HepG2 (cell line): ENCODE measurements at regions not wholly inside any gene's neighbourhood (a gene's known extent, or its start where the extent isn't known, plus 50 kb on each side); places are given as distances from the start of the nearest gene placed in this dataset.

ENCODE experiments used
- ATAC-seq: fragments of 200-7000 bp; cut with Tn5 transposase; 3 replicates; pipeline ENCODE4 v1.9.1; 2020; ENCODE audit warnings: mild to moderate bottlenecking, moderate library complexity
- BruUV-seq: library from RNA; stranded (reverse); fragments of 400-500 nt; replicated peaks from 2 replicates; lab custom pipeline; 2021; lab: Mats Ljungman, UMichigan
- CTCF ChIA-PET: fragments of 300-600 bp; formaldehyde crosslinking; extraction: SDS; loops from one replicate; lab custom pipeline; 2021; ENCODE audit warnings: low total read pairs, inconsistent platforms, low intra/inter-chr PET ratio; lab: Yijun Ruan, JAX
- POLR2A ChIA-PET: fragments of 350-600 bp; sonication (Branson Sonifier 250); formaldehyde crosslinking; loops from one replicate; lab custom pipeline; 2020; ENCODE audit warnings: antibody characterized with exemption, inconsistent platforms; lab: Yijun Ruan, JAX
- DNase-seq: peaks from one replicate; pipeline ENCODE4 v3.0.0-alpha.2; 2015; ENCODE audit warnings: low spot score
- FAIRE-seq: peaks from 3 replicates; lab custom pipeline; 2011; peaks lifted over from hg19 to GRCh38; lab: Jason Lieb, UNC
- H2AFZ ChIP-seq: one replicate; pipeline ENCODE4 v1.6.1; 2011; ENCODE audit warnings: low read length, inconsistent platforms
- H3K27ac ChIP-seq: fragments of 300-600 bp; 3 replicates; pipeline ENCODE4 v1.8.0; 2011; ENCODE audit warnings: mixed run types, mild to moderate bottlenecking, mixed read lengths, low read length, inconsistent platforms; ENCODE audit not compliant: insufficient read depth; ENCODE audit errors: extremely low read length
- H3K27me3 ChIP-seq, 2 experiments: fragments of 200-600 bp in 1 of 2; 2 replicates in 1 of 2; 3 replicates in 1 of 2; pipeline versions ENCODE4 v1.6.0 to v1.8.0; 2011; ENCODE audit warnings: low read length in 2 of 2, mild to moderate bottlenecking in 2 of 2, moderate library complexity in 2 of 2, inconsistent platforms in 1 of 2; ENCODE audit not compliant: insufficient read depth in 2 of 2, control insufficient read depth in 1 of 2
- H3K36me3 ChIP-seq, 2 experiments: fragments of 200-600 bp in 1 of 2; replicated peaks in 1 of 2; 2 replicates in 1 of 2; 3 replicates in 1 of 2; pipeline versions ENCODE4 v1.5.1 to v1.8.0; 2011; ENCODE audit warnings: low read length in 2 of 2, inconsistent platforms in 1 of 2; ENCODE audit not compliant: insufficient read depth in 2 of 2, control insufficient read depth in 1 of 2
- H3K4me1 ChIP-seq: 2 replicates; pipeline ENCODE4 v1.5.1; 2012; ENCODE audit warnings: low read length, inconsistent platforms; ENCODE audit not compliant: insufficient read depth
- H3K4me2 ChIP-seq: 2 replicates; pipeline ENCODE4 v1.6.0; 2011; ENCODE audit warnings: low read depth, low read length, inconsistent platforms
- H3K4me3 ChIP-seq, 3 experiments: fragments of 200-600 bp in 1 of 3; sonication (generic), shearing (Covaris generic) in 1 of 3; replicated peaks in 1 of 3; 2 replicates each; pipeline ENCODE4 v1.5.1; 2011 to 2016; ENCODE audit warnings: low read length in 3 of 3, inconsistent platforms in 2 of 3, low read depth in 2 of 3, mild to moderate bottlenecking in 2 of 3, control low read depth in 1 of 3, mixed read lengths in 1 of 3; ENCODE audit not compliant: insufficient read depth in 1 of 3
- H3K79me2 ChIP-seq: one replicate; pipeline ENCODE4 v1.6.1; 2011; ENCODE audit warnings: low read length, inconsistent platforms; ENCODE audit not compliant: insufficient read depth
- H3K9ac ChIP-seq: 2 replicates; pipeline ENCODE4 v1.6.0; 2011; ENCODE audit warnings: mild to moderate bottlenecking, low read depth, low read length, inconsistent platforms; ENCODE audit not compliant: insufficient read depth
- H3K9me3 ChIP-seq: 2 replicates; pipeline ENCODE4 v1.5.1; 2012; ENCODE audit warnings: mild to moderate bottlenecking, low read length
- H4K20me1 ChIP-seq: 2 replicates; pipeline ENCODE4 v1.6.0; 2011; ENCODE audit warnings: inconsistent platforms, mild to moderate bottlenecking, low read length, moderate library complexity; ENCODE audit not compliant: insufficient read depth
- JARID2 ChIP-seq: sonication (generic); formaldehyde crosslinking; IDR thresholded peaks from 2 replicates; pipeline ENCODE4 v1.8.1; 2023; ENCODE audit warnings: missing genetic modification reagents, inconsistent platforms; ENCODE audit not compliant: insufficient replicate concordance
- MAFF ChIP-seq: IDR thresholded peaks from 2 replicates; pipeline ENCODE4 v1.6.1; 2011; ENCODE audit warnings: low read depth, low read length, improper control_type of control experiment
- MAFK ChIP-seq, 2 experiments: IDR thresholded peaks in 1 of 2; conservative IDR thresholded peaks in 1 of 2; 2 replicates each; pipeline ENCODE4 v1.6.1; 2011; ENCODE audit warnings: improper control_type of control experiment in 2 of 2, low read length in 2 of 2
- MED13 ChIP-seq: sonication (generic); formaldehyde crosslinking; IDR thresholded peaks from 2 replicates; pipeline ENCODE4 v1.5.0; 2020; ENCODE audit warnings: missing genetic modification reagents
- MTF2 ChIP-seq: sonication (generic); formaldehyde crosslinking; IDR thresholded peaks from 2 replicates; pipeline ENCODE4 v1.5.0; 2020; ENCODE audit warnings: missing genetic modification reagents, borderline replicate concordance
- MXD4 ChIP-seq: IDR thresholded peaks from 2 replicates; pipeline ENCODE4 v1.6.1; 2016; ENCODE audit warnings: mild to moderate bottlenecking, missing biosample characterization, missing genetic modification reagents
- WGBS: methylation state at CpG from one replicate; pipeline ENCODE4 v1.1.6; 2017; ENCODE audit warnings: low lambda C conversion rate; 5-methylcytosine and 5-hydroxymethylcytosine counted together
- in situ Hi-C: cut with HindIII; loops from 2 replicates; pipeline ENCODE4 v1.10.0; 2017; ENCODE audit warnings: low pct_unique_long_range_greater_than_20kb; ENCODE audit not compliant: extremely low pct_ligation_motif_present
- intact Hi-C: fragments of 100-400 bp; cut with micrococcal nuclease; formaldehyde crosslinking; loops from one replicate; pipeline ENCODE4 v1.10.0; 2022; ENCODE audit not compliant: unreplicated experiment
- TF ChIP-seq, protein P1 (sequence below): sonication (generic); formaldehyde crosslinking; IDR thresholded peaks from 2 replicates; pipeline ENCODE4 v1.4.0; 2020; ENCODE audit warnings: mild to moderate bottlenecking, missing genetic modification reagents

DNA sequence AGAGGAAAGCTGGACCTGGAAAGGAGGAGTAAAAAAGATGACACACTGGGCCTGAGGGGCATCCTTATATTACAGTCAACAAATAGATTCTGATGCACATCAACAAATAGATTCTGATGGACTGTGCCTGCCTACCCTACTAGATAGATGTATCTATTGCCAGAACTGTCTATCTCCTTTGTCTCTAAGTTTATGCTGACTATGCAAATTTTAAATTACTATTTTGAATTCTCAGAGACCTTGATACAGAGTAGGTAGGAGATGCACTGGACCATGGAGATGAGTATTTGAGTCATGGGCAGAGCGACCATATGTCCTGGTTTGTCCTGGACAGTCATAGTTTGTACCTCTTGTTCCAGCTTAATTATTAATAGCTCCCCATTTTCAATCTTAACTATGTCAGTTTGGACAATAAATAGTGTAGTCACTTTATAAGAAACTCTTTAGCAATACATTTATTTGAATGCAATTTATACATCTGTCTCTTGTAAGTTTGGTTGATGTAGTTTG lies 247.9 kb upstream of the PPP1R2C start:
- H3K4me3 ChIP-seq, result no peak overlapping the region
- CTCF ChIA-PET, result no interaction called here
- BruUV-seq, result no TSS peak
- intact Hi-C loops, result no loop called here
- no peak for FAIRE-seq
- no peaks in the 10 kb centered on the region for H3K4me1 ChIP-seq
- WGBS, result 0% methylated on average over 1 of the region's 1 CpG
- no peak overlapping the region for H3K4me2 ChIP-seq
- no peak overlapping the region for H2AFZ ChIP-seq
- no peak overlapping the region for H3K27ac ChIP-seq
- peaks cover 4% of the 10 kb centered on the region; the same call in 1 of the 2 replicates for H3K9me3 ChIP-seq
- POLR2A ChIA-PET, result no interaction called here
- peak; percentile 92 to 97 for TF ChIP-seq MAFK (conservative IDR thresholded peaks at IDR 0.05 in 1 of 2, IDR thresholded peaks at IDR 0.05 in 1 of 2; ENCODE audit: low read length in 2 of 2)
- TF ChIP-seq MAFF, result peak; percentile 96
- no peak for TF ChIP-seq MXD4 (CRISPR knock-in tag)
- TF ChIP-seq, all 625 proteins: peak for 2
- ATAC-seq, result no peak
- in situ Hi-C loops, result no loop called here
- H4K20me1 ChIP-seq, result no peaks in the 10 kb centered on the region
- no peaks in the 10 kb centered on the region for H3K79me2 ChIP-seq
- H3K27me3 ChIP-seq, result no peaks in the 10 kb centered on the region
- H3K9ac ChIP-seq, result no peak overlapping the region
- no peaks in the 10 kb centered on the region for H3K36me3 ChIP-seq
- DNase-seq, result no peak

DNA sequence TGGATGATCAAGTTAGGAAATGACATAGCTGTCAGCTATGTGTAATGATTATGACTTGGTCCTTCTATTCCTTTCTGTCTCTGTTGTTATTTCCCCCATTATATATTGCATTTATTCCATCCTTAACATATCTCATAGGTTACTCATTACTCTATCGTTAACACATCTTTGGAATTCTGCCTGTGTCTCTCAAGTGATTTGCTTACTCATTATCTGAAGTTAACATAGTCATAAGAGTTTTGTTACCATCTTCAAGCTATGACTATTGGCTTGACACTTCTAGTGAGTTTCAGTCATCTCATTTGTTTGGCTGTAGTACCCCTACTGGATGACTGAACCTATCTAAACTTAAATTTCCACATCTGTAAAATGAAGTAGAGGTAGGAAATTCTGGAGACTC lies 286.1 kb upstream of the PPP1R2C start:
- Histone ChIP-seq H3K9ac (no peak overlapping the region), H3K79me2 (no peaks in the 10 kb centered on the region), H2AFZ (no peak overlapping the region), H3K9me3 (no peaks in the 10 kb centered on the region), H3K27ac (no peak overlapping the region), H3K4me1 (no peaks in the 10 kb centered on the region), H3K36me3 (no peaks in the 10 kb centered on the region), H3K4me2 (no peak overlapping the region), H3K27me3 (no peaks in the 10 kb centered on the region), H4K20me1 (no peaks in the 10 kb centered on the region), H3K4me3 (no peak overlapping the region)
- CTCF ChIA-PET, result no interaction called here
- WGBS, result 5% methylated on average over 1 of the region's 1 CpG
- ATAC-seq (no peak), FAIRE-seq (no peak), DNase-seq (no peak)
- POLR2A ChIA-PET, result no interaction called here
- intact Hi-C loops (no loop called here), in situ Hi-C loops (no loop called here)
- BruUV-seq, result no TSS peak
- TF ChIP-seq MED13 (CRISPR knock-in tag) (no peak), MTF2 (CRISPR knock-in tag) (no peak), JARID2 (CRISPR knock-in tag) (no peak)
- TF ChIP-seq, protein P1, sequence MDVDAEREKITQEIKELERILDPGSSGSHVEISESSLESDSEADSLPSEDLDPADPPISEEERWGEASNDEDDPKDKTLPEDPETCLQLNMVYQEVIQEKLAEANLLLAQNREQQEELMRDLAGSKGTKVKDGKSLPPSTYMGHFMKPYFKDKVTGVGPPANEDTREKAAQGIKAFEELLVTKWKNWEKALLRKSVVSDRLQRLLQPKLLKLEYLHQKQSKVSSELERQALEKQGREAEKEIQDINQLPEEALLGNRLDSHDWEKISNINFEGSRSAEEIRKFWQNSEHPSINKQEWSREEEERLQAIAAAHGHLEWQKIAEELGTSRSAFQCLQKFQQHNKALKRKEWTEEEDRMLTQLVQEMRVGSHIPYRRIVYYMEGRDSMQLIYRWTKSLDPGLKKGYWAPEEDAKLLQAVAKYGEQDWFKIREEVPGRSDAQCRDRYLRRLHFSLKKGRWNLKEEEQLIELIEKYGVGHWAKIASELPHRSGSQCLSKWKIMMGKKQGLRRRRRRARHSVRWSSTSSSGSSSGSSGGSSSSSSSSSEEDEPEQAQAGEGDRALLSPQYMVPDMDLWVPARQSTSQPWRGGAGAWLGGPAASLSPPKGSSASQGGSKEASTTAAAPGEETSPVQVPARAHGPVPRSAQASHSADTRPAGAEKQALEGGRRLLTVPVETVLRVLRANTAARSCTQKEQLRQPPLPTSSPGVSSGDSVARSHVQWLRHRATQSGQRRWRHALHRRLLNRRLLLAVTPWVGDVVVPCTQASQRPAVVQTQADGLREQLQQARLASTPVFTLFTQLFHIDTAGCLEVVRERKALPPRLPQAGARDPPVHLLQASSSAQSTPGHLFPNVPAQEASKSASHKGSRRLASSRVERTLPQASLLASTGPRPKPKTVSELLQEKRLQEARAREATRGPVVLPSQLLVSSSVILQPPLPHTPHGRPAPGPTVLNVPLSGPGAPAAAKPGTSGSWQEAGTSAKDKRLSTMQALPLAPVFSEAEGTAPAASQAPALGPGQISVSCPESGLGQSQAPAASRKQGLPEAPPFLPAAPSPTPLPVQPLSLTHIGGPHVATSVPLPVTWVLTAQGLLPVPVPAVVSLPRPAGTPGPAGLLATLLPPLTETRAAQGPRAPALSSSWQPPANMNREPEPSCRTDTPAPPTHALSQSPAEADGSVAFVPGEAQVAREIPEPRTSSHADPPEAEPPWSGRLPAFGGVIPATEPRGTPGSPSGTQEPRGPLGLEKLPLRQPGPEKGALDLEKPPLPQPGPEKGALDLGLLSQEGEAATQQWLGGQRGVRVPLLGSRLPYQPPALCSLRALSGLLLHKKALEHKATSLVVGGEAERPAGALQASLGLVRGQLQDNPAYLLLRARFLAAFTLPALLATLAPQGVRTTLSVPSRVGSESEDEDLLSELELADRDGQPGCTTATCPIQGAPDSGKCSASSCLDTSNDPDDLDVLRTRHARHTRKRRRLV (CRISPR knock-in tag), result no peak
